ENCODE measurements at regions not wholly inside any gene's neighbourhood (a gene's known extent, or its start where the extent isn't known, plus 50 kb on each side); places are given as distances from the start of the nearest gene placed in this dataset.

DNA sequence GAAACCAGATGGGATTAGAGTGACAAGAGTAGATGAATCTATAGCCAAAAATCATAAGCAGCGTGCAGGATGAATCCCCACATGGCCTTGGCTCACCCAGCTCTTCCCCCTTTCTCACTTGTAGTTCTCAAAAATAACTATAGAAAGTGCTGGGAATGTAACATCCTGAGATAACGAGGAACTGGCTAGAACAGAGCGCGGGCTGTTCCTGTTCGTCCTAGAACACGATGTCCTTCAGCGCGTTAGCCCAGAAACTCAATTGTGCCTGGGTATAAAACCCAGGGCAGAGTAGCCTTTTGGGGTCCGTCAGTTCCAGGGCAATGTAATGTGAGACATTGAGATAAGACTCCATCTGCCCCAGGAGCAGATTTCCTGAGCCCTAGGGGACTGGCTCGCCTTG, 326.2 kb downstream of the TSHZ3 start:
- Histone ChIP-seq H3K4me3 (ENCODE audit: low read length) (no peak overlapping the region), H3K4me1 (ENCODE audit: insufficient read depth, low read length) (no peaks in the 10 kb centered on the region), H3K27me3 (ENCODE audit: insufficient read depth, low read length) (no peaks in the 10 kb centered on the region), H3K36me3 (ENCODE audit: insufficient read depth, low read length) (no peaks in the 10 kb centered on the region), H3K9me3 (ENCODE audit: insufficient read depth, low read depth, low read length) (peaks cover 5% of the 10 kb centered on the region; the same call in 1 of the 2 replicates), H3K27ac (ENCODE audit: low read depth, low read length) (no peak overlapping the region), H3K9ac (ENCODE audit: low read depth, low read length) (no peak overlapping the region)
- 93% methylated on average over 10 of the region's 10 CpGs for WGBS

GRCh38 chr19:31018936-31019335, 330.3 kb downstream of the TSHZ3 start:
- Histone ChIP-seq H3K27me3 (ENCODE audit: insufficient read depth, low read length) (no peaks in the 10 kb centered on the region), H3K9me3 (ENCODE audit: insufficient read depth, low read depth, low read length) (no peaks in the 10 kb centered on the region), H3K4me3 (ENCODE audit: low read length) (no peak overlapping the region), H3K27ac (ENCODE audit: low read depth, low read length) (no peak overlapping the region), H3K4me1 (ENCODE audit: insufficient read depth, low read length) (no peaks in the 10 kb centered on the region), H3K9ac (ENCODE audit: low read depth, low read length) (no peak overlapping the region), H3K36me3 (ENCODE audit: insufficient read depth, low read length) (no peaks in the 10 kb centered on the region)
- WGBS: 96% methylated on average over 5 of the region's 5 CpGs

GRCh38 chr19:31015778-31016177, 333.5 kb downstream of the TSHZ3 start:
- Histone ChIP-seq H3K4me1 (ENCODE audit: insufficient read depth, low read length) (no peaks in the 10 kb centered on the region), H3K36me3 (ENCODE audit: insufficient read depth, low read length) (no peaks in the 10 kb centered on the region), H3K4me3 (ENCODE audit: low read length) (no peak overlapping the region), H3K9ac (ENCODE audit: low read depth, low read length) (no peak overlapping the region), H3K9me3 (ENCODE audit: insufficient read depth, low read depth, low read length) (no peaks in the 10 kb centered on the region), H3K27me3 (ENCODE audit: insufficient read depth, low read length) (no peaks in the 10 kb centered on the region), H3K27ac (ENCODE audit: low read depth, low read length) (no peak overlapping the region)
- WGBS: 92% methylated on average over 4 of the region's 4 CpGs

DNA sequence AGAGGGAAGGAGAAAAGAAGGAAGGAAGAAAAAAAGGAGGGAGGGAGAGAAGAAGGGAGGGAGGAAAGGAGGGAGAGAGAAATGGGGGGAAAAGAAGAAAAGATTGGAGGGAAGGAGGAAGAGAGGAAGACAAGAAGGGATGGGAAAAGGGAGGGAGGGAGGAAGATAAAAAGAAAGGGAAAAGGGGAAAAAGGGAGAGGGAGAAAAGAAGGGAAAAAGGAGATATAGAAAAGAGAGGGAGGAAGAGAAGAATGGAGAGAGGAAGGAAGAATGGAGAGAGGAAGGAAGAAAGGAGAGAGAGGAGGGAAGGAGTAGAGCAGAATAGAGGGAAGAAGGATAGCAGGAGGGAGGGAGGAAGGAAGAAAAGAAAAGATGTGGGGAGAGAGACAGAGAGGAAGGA, 334.6 kb downstream of the TSHZ3 start:
- Histone ChIP-seq H3K36me3 (ENCODE audit: insufficient read depth, low read length) (no peaks in the 10 kb centered on the region), H3K27ac (ENCODE audit: low read depth, low read length) (no peak overlapping the region), H3K9me3 (ENCODE audit: insufficient read depth, low read depth, low read length) (no peaks in the 10 kb centered on the region), H3K4me3 (ENCODE audit: low read length) (no peak overlapping the region), H3K4me1 (ENCODE audit: insufficient read depth, low read length) (no peaks in the 10 kb centered on the region), H3K9ac (ENCODE audit: low read depth, low read length) (no peak overlapping the region), H3K27me3 (ENCODE audit: insufficient read depth, low read length) (no peaks in the 10 kb centered on the region)

GRCh38 chr19:31013384-31014020, 335.7 kb downstream of the TSHZ3 start:
- no peaks in the 10 kb centered on the region for H3K9me3 ChIP-seq (ENCODE audit: insufficient read depth, low read depth, low read length)
- no peaks in the 10 kb centered on the region for H3K4me1 ChIP-seq (ENCODE audit: insufficient read depth, low read length)
- H3K27ac ChIP-seq (ENCODE audit: low read depth, low read length): no peak overlapping the region
- H3K27me3 ChIP-seq (ENCODE audit: insufficient read depth, low read length): no peaks in the 10 kb centered on the region
- WGBS: 94% methylated on average over 5 of the region's 5 CpGs
- no peak overlapping the region for H3K4me3 ChIP-seq (ENCODE audit: low read length)
- H3K36me3 ChIP-seq (ENCODE audit: insufficient read depth, low read length): no peaks in the 10 kb centered on the region
- H3K9ac ChIP-seq (ENCODE audit: low read depth, low read length): no peak overlapping the region

GRCh38 chr19:31002518-31003244, 346.6 kb downstream of the TSHZ3 start:
- Histone ChIP-seq H3K4me3 (ENCODE audit: low read length) (no peak overlapping the region), H3K4me1 (ENCODE audit: insufficient read depth, low read length) (0 out of 2 replicates have a peak, but pooled peaks cover 4% of the 10 kb centered on the region), H3K27ac (ENCODE audit: low read depth, low read length) (no peak overlapping the region), H3K36me3 (ENCODE audit: insufficient read depth, low read length) (no peaks in the 10 kb centered on the region), H3K9me3 (ENCODE audit: insufficient read depth, low read depth, low read length) (no peaks in the 10 kb centered on the region), H3K27me3 (ENCODE audit: insufficient read depth, low read length) (no peaks in the 10 kb centered on the region), H3K9ac (ENCODE audit: low read depth, low read length) (no peak overlapping the region)
- WGBS: 88% methylated on average over 11 of the region's 12 CpGs

DNA sequence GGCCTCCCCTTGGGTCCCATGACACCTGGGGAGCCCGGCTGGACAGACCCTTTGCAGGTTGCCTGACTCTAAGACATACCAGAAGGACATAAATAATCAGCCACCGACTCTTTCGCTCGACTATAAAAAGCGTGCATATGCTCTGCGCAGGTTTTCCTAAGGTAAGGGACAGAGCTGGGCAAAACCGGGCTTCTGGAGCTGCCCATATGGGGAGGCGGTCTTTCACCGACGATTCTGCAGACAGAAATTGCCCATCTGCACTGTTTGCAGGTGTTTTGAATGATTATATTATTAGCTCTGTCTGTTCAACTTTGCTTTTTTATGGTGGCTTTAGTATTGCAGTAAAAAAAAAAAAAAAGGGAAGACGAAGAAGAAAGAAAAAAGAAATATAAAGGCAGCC, 347.2 kb downstream of the TSHZ3 start:
- Histone ChIP-seq H3K27ac (ENCODE audit: low read depth, low read length) (no peak overlapping the region), H3K27me3 (ENCODE audit: insufficient read depth, low read length) (no peaks in the 10 kb centered on the region), H3K4me1 (ENCODE audit: insufficient read depth, low read length) (0 out of 2 replicates have a peak, but pooled peaks cover 4% of the 10 kb centered on the region), H3K9ac (ENCODE audit: low read depth, low read length) (no peak overlapping the region), H3K9me3 (ENCODE audit: insufficient read depth, low read depth, low read length) (no peaks in the 10 kb centered on the region), H3K36me3 (ENCODE audit: insufficient read depth, low read length) (no peaks in the 10 kb centered on the region), H3K4me3 (ENCODE audit: low read length) (no peak overlapping the region)
- WGBS: 93% methylated on average over 11 of the region's 11 CpGs

- 95% methylated on average over 2 of the region's 2 CpGs for WGBS
These were observed 348.3 kb downstream of the TSHZ3 start for GRCh38 chr19:31000913-31001312.

GRCh38 chr19:30999726-31000125, 349.5 kb downstream of the TSHZ3 start:
- no peak overlapping the region for H3K27ac ChIP-seq (ENCODE audit: low read depth, low read length)
- H3K9ac ChIP-seq (ENCODE audit: low read depth, low read length): no peak overlapping the region
- no peaks in the 10 kb centered on the region for H3K36me3 ChIP-seq (ENCODE audit: insufficient read depth, low read length)
- 97% methylated on average over 1 of the region's 2 CpGs for WGBS
- no peak overlapping the region for H3K4me3 ChIP-seq (ENCODE audit: low read length)
- H3K27me3 ChIP-seq (ENCODE audit: insufficient read depth, low read length): no peaks in the 10 kb centered on the region
- H3K4me1 ChIP-seq (ENCODE audit: insufficient read depth, low read length): 0 out of 2 replicates have a peak, but pooled peaks cover 4% of the 10 kb centered on the region
- no peaks in the 10 kb centered on the region for H3K9me3 ChIP-seq (ENCODE audit: insufficient read depth, low read depth, low read length)

More at GRCh38 chr19:31000913-31001312, 348.3 kb downstream of the TSHZ3 start:
- Histone ChIP-seq H3K27ac (ENCODE audit: low read depth, low read length) (no peak overlapping the region), H3K9me3 (ENCODE audit: insufficient read depth, low read depth, low read length) (no peaks in the 10 kb centered on the region), H3K27me3 (ENCODE audit: insufficient read depth, low read length) (no peaks in the 10 kb centered on the region), H3K36me3 (ENCODE audit: insufficient read depth, low read length) (no peaks in the 10 kb centered on the region), H3K4me3 (ENCODE audit: low read length) (no peak overlapping the region), H3K4me1 (ENCODE audit: insufficient read depth, low read length) (0 out of 2 replicates have a peak, but pooled peaks cover 4% of the 10 kb centered on the region), H3K9ac (ENCODE audit: low read depth, low read length) (no peak overlapping the region)

GRCh38 chr19:30997222-30997621, 352.0 kb downstream of the TSHZ3 start:
- Histone ChIP-seq H3K27ac (ENCODE audit: low read depth, low read length) (no peak overlapping the region), H3K4me1 (ENCODE audit: insufficient read depth, low read length) (no peaks in the 10 kb centered on the region), H3K9ac (ENCODE audit: low read depth, low read length) (no peak overlapping the region), H3K9me3 (ENCODE audit: insufficient read depth, low read depth, low read length) (no peaks in the 10 kb centered on the region), H3K4me3 (ENCODE audit: low read length) (no peak overlapping the region), H3K36me3 (ENCODE audit: insufficient read depth, low read length) (no peaks in the 10 kb centered on the region), H3K27me3 (ENCODE audit: insufficient read depth, low read length) (no peaks in the 10 kb centered on the region)
- WGBS: 88% methylated on average over 4 of the region's 4 CpGs

DNA sequence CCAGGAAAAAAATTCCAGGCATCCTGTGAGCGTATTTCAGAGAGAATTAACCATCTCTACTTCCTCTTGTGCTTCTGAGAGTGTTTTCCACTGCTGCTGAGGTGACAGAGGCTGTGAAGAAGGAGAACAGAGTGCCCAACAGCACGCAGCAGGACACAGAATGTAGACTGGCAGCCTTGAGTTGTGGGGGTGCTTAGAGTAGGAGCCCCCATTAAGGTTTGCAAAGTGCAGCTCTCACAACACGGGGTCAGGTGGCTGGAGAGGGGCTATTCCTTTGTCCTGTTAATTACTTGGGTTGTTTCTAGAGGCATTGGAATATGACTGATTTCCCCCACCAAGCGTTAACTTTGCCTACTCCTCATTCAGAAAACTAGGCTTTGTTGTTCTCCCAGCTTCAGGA, 370.6 kb downstream of the TSHZ3 start:
- Histone ChIP-seq H3K9me3 (ENCODE audit: insufficient read depth, low read depth, low read length) (peaks cover 25% of the 10 kb centered on the region), H3K27me3 (ENCODE audit: insufficient read depth, low read length) (no peaks in the 10 kb centered on the region), H3K27ac (ENCODE audit: low read depth, low read length) (peak overlapping the region; percentile 34; the same call in 1 of the 2 replicates), H3K4me3 (ENCODE audit: low read length) (no peak overlapping the region), H3K4me1 (ENCODE audit: insufficient read depth, low read length) (peaks cover 13% of the 10 kb centered on the region), H3K9ac (ENCODE audit: low read depth, low read length) (no peak overlapping the region), H3K36me3 (ENCODE audit: insufficient read depth, low read length) (no peaks in the 10 kb centered on the region)
- WGBS: 35% methylated on average over 3 of the region's 4 CpGs
